G401 (cell line): ENCODE measurements at regions not wholly inside any gene's neighbourhood (a gene's known extent, or its start where the extent isn't known, plus 50 kb on each side); places are given as distances from the start of the nearest gene placed in this dataset.

Experiments
- DNase-seq: peaks from one replicate; pipeline ENCODE4 v3.0.0-alpha.2; 2015; ENCODE audit warnings: low spot score
- in situ Hi-C: cut with HindIII; loops from 2 replicates; pipeline ENCODE4 v1.10.0; 2016; ENCODE audit warnings: low sequenced_read_pairs, mixed read lengths

DNA sequence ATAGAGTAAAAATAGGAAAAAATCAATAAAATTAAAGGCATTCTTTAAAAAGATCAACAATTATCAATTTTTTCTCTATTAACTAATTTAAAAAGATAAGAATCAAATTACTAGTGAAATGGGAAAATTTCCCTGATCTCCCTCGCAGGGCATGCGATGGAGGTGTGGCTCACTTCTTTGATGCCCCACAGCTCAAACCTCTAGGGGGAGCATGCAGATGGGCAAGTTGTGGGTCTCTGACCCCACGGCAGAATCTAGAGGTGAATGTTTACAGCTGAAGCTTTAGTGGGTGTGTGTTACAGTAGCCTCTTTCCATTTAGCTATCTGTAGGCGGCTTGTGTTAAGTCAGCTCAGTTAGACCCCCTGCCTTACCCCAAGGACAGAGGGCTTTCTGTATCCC lies 1348.8 kb downstream of the PCDH18 start:
- no peak for DNase-seq
- in situ Hi-C loops = no loop called here

DNA sequence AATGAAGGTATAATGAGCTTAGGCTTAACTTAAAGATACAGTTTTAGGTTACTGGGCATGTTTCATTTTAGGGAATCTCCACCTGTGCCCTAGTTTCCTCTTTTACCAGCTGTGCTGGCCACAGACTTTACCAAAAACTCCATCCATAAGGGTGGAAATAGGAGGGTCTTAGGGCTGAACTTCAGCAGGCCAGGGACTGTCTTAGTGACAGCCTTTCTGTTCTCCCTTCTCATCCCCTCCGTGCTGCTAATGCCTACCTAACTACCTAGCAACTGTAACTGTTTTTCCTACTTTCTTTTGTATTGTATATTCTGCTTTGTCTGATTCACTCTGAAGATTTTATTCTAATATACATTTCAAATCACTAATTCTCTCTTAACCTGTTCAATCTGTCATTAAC lies 1375.3 kb downstream of the PCDH18 start:
- no peak for DNase-seq
- in situ Hi-C loops = no loop called here

DNA sequence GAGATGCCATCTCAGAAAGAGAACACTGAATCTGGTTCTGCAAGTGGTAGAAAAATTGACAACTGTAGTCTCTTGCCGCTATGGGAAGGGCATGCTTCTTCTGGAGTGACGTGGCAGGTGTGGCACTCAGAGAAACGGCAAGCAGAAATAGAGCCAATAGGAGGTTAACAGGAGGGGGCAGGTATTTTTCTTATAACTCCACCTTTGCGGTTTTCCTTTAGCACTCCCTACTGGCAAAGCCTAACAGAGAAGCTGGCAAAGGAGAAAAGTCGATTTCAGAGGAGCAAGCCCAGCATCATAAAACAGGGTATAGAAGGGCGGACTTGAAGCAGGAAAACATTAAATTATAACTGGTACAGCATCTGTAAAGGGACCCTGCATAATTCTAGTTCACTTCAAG lies 1382.2 kb downstream of the PCDH18 start:
- in situ Hi-C loops = no loop called here

DNA sequence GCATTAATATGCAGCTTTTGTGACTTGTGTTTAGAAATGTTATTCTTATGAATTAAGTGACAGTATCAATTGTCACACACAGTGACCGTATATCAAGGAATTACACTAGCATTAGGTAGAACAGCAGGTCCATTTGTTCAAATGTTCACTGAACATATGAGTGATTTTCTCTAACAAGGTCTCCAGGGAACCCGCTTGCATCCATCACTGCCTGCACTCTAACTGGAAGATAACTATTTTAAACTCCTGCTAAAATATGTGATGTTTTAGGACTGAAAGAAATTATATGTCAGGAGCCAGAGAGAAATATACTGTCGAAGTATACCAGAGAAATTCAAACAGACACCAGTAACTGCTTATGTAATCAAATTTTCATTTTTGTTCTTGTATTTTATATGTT lies 1395.7 kb downstream of the PCDH18 start:
- no peak for DNase-seq
- in situ Hi-C loops = no loop called here

More for the DNA sequence above, 1382.2 kb downstream of the PCDH18 start:
- DNase-seq = no peak

DNA sequence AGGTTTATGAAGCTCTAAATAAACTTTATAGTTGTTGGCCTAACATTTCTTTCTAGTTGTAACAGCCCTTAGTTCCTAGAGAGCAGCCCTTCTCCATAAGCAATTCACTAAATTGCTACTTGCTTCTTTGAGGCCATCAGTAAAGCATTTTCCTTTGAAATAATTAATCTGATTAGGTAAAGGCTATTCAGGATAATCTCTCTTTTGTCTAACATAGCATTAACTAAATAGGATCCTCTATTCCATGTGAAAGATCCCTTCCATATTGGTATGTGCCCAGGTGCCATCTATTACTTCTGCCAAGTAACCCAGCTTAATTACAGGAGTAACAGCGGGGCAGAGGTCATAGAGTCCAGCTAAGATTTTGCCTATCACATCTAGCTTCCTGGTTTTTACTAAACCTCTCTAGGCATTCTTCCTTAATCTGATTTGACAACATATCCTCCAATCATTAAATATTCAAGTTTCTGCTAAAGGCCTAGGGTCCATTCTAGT lies 1408.0 kb downstream of the PCDH18 start:
- DNase-seq = no peak
- in situ Hi-C loops = no loop called here

DNA sequence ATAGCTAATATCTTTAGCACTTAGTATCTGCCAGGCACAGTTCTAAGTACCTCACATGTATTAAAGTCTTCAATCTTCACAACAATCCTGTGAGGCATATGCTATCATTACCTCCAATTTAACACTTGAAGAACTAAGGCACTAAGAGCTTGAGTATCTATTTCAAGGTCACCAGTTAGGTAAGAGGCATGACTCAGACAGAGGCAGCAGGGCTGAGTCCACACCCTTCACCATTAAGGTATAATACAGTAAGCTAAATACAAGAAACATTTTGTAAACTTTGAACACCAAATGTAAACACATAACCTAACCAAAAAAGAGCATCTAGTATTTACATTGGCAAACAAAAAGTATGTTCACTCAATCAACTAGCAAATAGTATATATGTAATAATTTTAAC lies 1410.9 kb downstream of the PCDH18 start:
- in situ Hi-C loops = no loop called here
- no peak for DNase-seq

DNA sequence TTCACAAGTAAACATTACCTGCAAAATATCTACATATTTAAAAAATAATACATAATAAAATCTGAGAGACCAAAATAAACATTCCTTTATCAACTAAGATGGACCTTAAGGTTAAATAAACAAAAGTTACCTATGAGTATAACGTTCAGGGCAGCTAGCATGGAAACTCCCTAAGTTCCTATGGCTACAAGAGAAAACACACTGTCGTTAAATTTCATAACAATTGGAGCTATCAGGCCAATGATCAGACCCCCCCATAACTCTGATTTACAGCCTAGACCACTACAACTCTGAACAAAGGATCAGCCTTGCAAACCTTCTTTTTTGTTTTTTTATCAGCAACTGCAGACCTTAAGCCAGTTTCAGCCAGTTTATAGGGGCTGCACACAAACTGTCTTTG lies 1418.4 kb downstream of the PCDH18 start:
- in situ Hi-C loops = no loop called here

DNA sequence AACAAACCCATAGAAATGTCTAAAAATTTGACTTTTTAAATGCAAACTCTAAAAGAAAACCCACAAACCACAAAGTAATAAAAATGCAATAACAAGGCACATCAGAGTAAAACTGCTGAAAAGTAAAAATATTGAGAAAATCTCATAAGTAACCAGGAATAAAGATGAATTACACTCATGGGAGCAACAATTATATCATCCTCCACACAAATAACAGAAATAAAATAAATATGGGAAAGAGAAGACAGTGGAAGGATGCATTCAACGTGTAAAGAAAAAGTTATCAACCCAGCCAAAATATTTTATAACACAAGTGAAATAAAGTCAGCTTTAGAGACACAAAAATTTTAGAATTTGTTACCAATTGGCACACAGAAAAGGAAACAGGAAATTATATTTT lies 1420.2 kb downstream of the PCDH18 start:
- in situ Hi-C loops = no loop called here
- no peak for DNase-seq

More for the DNA sequence above, 1418.4 kb downstream of the PCDH18 start:
- no peak for DNase-seq

DNA sequence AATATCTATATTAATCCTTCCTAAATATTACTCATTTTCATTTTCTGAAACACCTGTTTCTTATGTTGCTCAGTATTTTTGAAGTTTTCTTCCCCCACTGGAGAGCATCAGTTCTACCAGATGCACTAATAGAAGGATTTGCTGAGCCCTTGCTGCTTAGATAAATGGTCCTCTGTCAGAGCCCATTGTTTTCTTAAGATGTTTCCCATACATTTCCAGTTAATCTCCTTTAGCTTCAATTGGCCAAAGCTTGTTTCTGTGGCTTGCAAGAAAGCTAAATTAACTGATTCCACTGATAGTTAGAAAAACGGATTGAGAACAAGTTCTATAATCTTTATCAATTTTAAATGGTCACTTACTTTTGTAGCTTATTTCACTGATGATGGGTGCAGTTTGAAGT lies 1425.5 kb downstream of the PCDH18 start:
- in situ Hi-C loops = no loop called here
- DNase-seq = no peak

DNA sequence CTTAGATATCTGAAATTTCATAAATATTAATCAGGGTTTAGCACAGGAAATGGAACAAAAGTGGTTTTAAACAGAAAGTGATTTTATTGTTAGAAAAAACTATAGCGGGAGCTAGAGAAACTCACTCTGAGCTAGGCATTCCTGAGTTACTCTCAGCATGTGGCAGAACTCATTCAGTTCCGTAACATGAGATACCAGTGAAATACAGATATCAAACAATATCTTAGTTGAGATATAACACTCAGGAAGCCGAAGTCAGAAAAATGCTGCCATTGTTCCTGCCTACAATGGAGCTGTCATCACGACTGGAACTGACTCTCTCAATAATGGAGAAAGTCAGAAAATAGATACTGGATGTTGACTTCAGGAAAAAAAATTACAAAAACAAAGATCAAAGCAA lies 1428.7 kb downstream of the PCDH18 start:
- in situ Hi-C loops = no loop called here
- DNase-seq = no peak

DNA sequence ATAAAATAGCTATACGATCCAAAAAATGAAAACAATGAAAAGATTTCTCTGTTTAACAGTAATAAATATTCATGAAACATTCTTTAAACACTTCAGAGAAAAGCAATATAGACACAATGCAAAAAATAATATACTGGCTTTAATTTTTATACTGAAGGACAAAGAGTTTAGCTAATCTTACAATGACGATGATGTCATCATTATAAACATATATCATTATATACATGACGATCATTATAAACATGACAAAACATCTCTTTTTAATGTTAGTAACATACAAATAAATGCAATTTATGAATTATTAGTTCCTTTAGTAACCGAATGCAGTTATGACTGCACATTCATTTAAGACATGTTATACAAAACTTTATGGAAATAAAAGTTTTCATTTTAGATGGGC lies 1434.6 kb downstream of the PCDH18 start:
- in situ Hi-C loops = no loop called here
- no peak for DNase-seq

DNA sequence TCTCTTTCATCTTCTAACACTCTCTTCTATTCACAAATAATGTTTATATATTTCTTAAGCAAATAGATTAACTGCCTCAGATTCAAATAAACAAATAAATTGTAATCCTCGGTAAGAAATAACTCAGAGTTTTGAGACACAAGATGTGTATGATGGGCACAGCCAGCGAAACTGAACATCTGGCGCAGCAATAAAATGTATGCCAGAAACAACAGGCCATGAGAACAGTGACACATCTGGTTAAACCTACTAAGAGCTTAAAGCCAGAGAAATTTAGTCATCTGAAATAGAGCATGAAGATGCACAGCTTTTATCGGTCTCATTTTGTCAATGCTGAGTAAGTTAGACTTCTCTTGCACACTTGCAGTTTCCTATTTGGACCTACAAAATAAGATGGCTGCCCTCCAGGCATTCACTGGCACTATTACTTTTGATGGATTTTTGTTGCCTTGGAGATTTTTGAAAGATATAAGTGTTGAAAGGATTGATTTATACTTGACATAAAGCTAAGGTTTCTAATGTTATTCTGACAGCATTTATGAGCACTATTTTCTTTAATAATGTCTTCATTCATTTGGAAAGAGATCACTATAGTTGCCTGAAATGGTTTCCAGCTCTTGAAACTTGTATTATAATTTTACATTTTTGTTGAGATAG lies 1444.0 kb downstream of the PCDH18 start:
- no peak for DNase-seq
- in situ Hi-C loops = no loop called here

DNA sequence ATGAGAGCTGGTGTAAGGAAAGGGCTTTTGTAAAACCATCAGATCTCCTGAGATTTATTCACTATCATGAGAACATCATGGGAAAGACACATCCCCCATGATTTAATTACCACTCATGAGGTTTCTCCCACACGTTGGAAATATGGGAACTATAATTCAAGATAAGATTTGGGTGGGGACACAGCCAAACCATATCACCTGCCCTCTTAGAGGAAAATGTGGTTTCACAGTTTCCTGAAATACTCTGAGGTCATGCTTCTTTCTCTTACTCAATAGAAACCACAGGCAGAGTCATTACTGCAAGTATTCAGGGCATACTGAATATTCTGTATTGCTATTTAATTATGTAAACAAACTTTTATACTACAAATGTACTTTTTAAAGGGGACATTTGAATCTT lies 1453.3 kb downstream of the PCDH18 start:
- in situ Hi-C loops = no loop called here
- DNase-seq = no peak

DNA sequence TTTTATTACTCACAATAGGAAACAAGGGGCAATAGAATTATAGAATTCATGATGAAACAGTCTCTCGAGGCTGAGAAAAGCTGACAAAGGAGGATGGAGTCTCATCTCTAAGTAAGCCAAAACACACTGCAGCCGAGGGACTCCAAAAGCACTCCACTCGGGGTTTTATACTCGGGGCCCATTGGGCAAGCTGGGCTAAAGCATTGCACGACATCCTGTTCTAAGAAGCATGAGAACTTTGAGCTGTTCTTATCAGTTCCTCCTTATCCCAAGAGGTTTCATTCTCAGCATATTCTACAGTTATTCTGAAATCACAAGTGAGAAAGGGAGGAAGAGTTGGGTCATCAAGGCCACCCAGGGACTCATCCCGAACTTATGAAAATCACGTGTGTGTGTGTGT lies 1475.5 kb downstream of the PCDH18 start:
- no peak for DNase-seq
- in situ Hi-C loops = no loop called here

DNA sequence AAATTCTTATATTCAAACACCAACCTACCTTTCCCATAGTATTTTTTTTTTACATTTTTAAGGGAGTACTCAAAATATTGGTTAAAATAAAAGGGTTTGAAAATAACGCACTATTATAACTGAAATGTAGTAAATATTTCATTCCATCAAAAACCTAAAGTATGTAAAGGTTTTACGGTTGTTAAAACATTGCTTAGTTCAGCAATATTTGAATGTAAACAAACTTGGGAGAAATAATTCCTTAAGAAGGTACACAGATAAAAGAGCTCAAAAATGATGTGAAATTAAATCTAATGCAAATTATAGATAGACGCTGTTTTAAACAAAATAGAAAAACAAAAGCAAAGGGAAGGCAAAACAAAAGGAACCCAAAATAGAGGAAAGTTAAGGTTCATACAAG lies 1476.9 kb downstream of the PCDH18 start:
- in situ Hi-C loops = no loop called here

DNA sequence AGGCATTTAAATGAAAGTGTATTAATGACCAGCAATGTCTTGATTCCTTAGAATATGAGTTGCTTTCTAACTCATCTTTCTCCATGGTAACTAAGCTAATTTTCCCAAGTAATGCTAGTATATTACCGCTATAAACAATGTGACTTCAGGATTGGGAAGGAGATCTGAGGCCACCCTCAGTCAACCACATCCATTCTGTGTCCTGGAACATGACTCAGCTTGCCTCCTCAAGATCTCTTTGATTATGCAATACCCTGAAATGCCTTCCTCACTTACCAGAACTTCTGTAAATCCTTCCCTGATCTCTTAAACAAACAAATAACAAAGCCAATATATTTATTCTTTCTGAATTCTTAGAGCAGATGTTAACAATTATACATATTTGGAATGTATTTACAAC lies 1495.5 kb downstream of the PCDH18 start:
- DNase-seq = no peak
- in situ Hi-C loops = no loop called here

More for the DNA sequence above, 1476.9 kb downstream of the PCDH18 start:
- DNase-seq = no peak

DNA sequence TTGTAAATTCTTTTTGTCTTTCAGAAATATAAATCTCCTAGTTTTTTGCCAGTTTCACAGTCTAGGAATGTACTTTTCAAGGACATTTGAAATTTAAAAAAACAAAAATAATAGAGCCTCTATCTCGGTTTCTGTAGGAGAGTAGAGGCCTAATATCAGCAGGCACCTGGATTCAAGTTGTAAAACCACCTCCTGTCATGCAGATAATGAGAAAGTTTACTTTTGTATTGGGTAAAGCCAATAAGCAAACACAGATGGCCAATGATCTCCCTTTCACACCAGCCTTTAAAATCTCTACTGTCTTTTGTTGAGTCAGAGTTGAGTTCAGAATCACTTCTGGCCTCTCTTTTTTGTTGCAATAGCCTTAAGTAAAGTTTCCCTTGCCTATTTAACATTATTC lies 1499.9 kb downstream of the PCDH18 start:
- in situ Hi-C loops = no loop called here
- no peak for DNase-seq

DNA sequence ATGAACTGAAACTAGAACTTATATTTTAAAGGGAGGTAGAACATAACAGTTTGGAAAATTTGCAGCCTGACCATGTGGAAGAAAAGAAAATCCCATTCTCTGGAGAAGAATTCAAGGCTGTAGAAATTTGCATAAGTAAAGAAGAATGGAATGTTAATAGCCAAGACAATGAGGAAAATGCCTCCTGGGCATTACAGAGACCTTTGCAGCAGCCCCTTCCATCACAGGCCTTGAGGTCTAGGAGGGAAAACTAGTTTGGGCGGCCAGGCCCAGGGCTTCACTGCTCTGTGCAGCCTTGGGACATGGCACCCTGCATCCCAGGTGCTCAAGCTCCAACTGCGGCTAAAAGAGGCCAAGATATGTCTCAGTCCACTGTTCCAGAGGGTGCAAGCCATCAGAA lies 1506.8 kb downstream of the PCDH18 start:
- in situ Hi-C loops = no loop called here
- no peak for DNase-seq

DNA sequence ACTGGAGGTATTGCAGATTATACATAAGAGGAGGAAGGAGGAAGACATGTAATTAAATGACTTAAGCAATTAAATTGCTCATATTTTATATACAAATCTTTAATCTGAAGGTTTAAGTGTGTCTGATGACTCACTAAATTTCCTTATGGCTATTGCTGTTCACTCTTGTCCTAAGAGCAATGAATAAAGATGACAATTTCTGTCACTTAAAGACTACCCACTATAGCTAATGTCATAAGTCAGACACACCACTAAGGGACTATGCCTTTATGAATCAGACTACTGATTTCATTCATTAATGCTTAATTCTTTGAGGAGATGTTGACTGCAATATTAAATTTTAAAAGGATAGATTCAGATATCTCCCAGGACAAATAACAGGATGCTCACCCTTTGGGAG lies 1514.7 kb downstream of the PCDH18 start:
- DNase-seq = no peak
- in situ Hi-C loops = no loop called here

DNA sequence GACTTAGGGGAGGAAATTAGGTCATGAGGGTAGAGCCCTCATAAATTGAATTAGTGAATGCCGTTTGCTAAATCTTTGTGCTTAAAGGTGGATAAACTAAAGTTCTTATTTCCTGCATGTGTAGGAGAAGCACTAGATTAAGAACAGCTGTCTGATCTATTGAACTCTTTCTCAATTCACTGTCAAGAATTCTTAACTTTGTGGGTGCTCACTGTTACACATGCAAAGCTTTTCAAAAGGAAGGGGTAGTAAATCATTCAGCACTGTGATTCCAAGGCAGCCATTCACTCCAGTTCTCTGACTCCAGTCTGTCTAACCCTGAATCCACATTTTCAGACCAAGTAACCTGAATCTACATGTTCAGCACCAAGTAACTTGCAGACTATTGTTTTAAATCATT lies 1520.1 kb downstream of the PCDH18 start:
- in situ Hi-C loops = no loop called here
- DNase-seq = no peak

DNA sequence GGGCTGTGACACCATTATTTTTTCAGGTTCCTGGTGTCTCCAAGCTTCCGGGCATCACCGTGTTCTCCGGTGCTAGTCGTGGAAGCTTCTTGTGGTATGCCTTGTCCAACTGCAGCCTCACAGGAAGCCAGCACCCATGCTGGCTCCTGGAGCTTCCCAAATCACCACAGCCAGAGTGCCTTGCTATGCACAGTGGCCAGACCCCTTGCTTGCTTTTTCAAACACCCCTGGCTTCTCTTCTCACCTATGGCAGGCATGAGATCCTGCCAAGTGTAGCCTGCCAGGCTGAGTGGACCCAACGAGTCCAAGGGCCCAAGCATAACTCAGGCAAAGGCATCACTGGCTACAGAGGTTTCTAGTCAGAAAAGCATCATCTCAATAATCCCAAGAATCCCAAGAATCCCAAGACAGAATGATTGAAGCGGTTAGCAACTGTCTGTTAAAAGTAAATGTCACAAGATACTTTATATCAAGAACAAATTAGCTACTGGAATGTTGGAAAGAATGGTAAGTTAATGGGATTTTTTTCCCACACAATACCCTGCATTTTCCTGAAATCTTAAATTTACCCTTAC lies 1522.9 kb downstream of the PCDH18 start:
- in situ Hi-C loops = no loop called here
- no peak for DNase-seq
